Astrocyte (in vitro differentiated cells and primary cell): ENCODE measurements at regions not wholly inside any gene's neighbourhood (a gene's known extent, or its start where the extent isn't known, plus 50 kb on each side); places are given as distances from the start of the nearest gene placed in this dataset.

Source experiments
- EZH2 ChIP-seq: IDR thresholded peaks from 2 replicates; pipeline ENCODE4 v1.6.1; 2012; ENCODE audit warnings: mild to moderate bottlenecking, low read length, inconsistent platforms; ENCODE audit not compliant: insufficient read depth
- TF ChIP-seq, protein P1 (sequence below): IDR thresholded peaks from 2 replicates; pipeline ENCODE4 v1.5.1; 2011; ENCODE audit warnings: low read depth, mild to moderate bottlenecking, inconsistent platforms, low read length, moderate library complexity; ENCODE audit not compliant: insufficient read depth

- TF ChIP-seq, protein P1, sequence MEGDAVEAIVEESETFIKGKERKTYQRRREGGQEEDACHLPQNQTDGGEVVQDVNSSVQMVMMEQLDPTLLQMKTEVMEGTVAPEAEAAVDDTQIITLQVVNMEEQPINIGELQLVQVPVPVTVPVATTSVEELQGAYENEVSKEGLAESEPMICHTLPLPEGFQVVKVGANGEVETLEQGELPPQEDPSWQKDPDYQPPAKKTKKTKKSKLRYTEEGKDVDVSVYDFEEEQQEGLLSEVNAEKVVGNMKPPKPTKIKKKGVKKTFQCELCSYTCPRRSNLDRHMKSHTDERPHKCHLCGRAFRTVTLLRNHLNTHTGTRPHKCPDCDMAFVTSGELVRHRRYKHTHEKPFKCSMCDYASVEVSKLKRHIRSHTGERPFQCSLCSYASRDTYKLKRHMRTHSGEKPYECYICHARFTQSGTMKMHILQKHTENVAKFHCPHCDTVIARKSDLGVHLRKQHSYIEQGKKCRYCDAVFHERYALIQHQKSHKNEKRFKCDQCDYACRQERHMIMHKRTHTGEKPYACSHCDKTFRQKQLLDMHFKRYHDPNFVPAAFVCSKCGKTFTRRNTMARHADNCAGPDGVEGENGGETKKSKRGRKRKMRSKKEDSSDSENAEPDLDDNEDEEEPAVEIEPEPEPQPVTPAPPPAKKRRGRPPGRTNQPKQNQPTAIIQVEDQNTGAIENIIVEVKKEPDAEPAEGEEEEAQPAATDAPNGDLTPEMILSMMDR = no peak
- no peak for TF ChIP-seq EZH2
These were observed 120.6 kb downstream of the SLITRK1 start for GRCh38 chr13:83761631-83762030.
